HG03571 (cell line): ENCODE measurements at regions not wholly inside any gene's neighbourhood (a gene's known extent, or its start where the extent isn't known, plus 50 kb on each side); places are given as distances from the start of the nearest gene placed in this dataset.
"Not testable (repeated sequence)": the region's sequence is repeated elsewhere in the genome, so short reads cannot be mapped to it uniquely, and the experiment has no call there.

ENCODE experiments used
- ATAC-seq: cut with Tn5 transposase; IDR thresholded peaks from one replicate; pipeline ENCODE4 v1.9.1; 2021; ENCODE audit not compliant: unreplicated experiment

GRCh38 chr3:162602619-162603018, 1106.0 kb downstream of the OTOL1 start:
- ATAC-seq = no peak

GRCh38 chr3:162605651-162606204, 1109.1 kb downstream of the OTOL1 start:
- ATAC-seq = no peak

- ATAC-seq = no peak
Measured at GRCh38 chr3:162610261-162610660, 1113.7 kb downstream of the OTOL1 start.

GRCh38 chr3:162612991-162613390, 1116.4 kb downstream of the OTOL1 start:
- ATAC-seq = no peak

GRCh38 chr3:162626172-162626571, 1129.6 kb downstream of the OTOL1 start:
- no peak for ATAC-seq

GRCh38 chr3:162628531-162628930, 1131.9 kb downstream of the OTOL1 start:
- ATAC-seq = no peak

- no peak for ATAC-seq
Measured at GRCh38 chr3:162629372-162629771, 1132.8 kb downstream of the OTOL1 start.

- ATAC-seq = no peak
Measured at GRCh38 chr3:162632672-162633071, 1136.1 kb downstream of the OTOL1 start.

- ATAC-seq = not testable (repeated sequence)
Measured at GRCh38 chr3:162640208-162640607, 1143.6 kb downstream of the OTOL1 start.

- no peak for ATAC-seq
Measured at GRCh38 chr3:162641317-162641716, 1144.7 kb downstream of the OTOL1 start.

GRCh38 chr3:162641907-162642306, 1145.3 kb downstream of the OTOL1 start:
- ATAC-seq = no peak

GRCh38 chr3:162643245-162643644, 1146.6 kb downstream of the OTOL1 start:
- no peak for ATAC-seq

- no peak for ATAC-seq
Measured at GRCh38 chr3:162647321-162647720, 1150.7 kb downstream of the OTOL1 start.

- no peak for ATAC-seq
Measured at GRCh38 chr3:162658003-162658402, 1161.4 kb downstream of the OTOL1 start.

- no peak for ATAC-seq
Measured at GRCh38 chr3:162665684-162666391, 1169.2 kb downstream of the OTOL1 start.

- ATAC-seq = no peak
Measured at GRCh38 chr3:162666835-162667234, 1170.2 kb downstream of the OTOL1 start.

- no peak for ATAC-seq
Measured at GRCh38 chr3:162670181-162670580, 1173.6 kb downstream of the OTOL1 start.

GRCh38 chr3:162677475-162677874, 1180.9 kb downstream of the OTOL1 start:
- no peak for ATAC-seq

- ATAC-seq = no peak
Measured at GRCh38 chr3:162678941-162679340, 1182.3 kb downstream of the OTOL1 start.

- ATAC-seq = no peak
Measured at GRCh38 chr3:162684260-162684659, 1187.7 kb downstream of the OTOL1 start.

- ATAC-seq = no peak
Measured at GRCh38 chr3:162699291-162699690, 1202.7 kb downstream of the OTOL1 start.

GRCh38 chr3:162701211-162701610, 1204.6 kb downstream of the OTOL1 start:
- no peak for ATAC-seq
